Esophagus muscularis mucosa (tissue), 4 donors: ENCODE measurements at regions not wholly inside any gene's neighbourhood (a gene's known extent, or its start where the extent isn't known, plus 50 kb on each side); places are given as distances from the start of the nearest gene placed in this dataset.

ENCODE experiments used
- DNase-seq: peaks from one replicate; pipeline ENCODE4 v3.0.0-alpha.2; 2017; ENCODE audit errors: extremely low spot score
- H3K27ac ChIP-seq, 4 donors: fragments of 200-600 bp; sonication (generic); replicated peaks in 1 of 4; 1 replicate in 3 of 4; 2 replicates in 1 of 4; pipeline ENCODE4 v1.5.1; 2016 to 2019; ENCODE audit warnings: mild to moderate bottlenecking in 1 of 4
- H3K27me3 ChIP-seq, 4 donors: fragments of 200-600 bp; sonication (generic); one replicate each; pipeline versions ENCODE4 v1.5.1 to v1.6.0; 2016 to 2019
- H3K36me3 ChIP-seq, 4 donors: fragments of 200-600 bp; sonication (generic); one replicate each; pipeline ENCODE4 v1.5.1; 2016 to 2019
- H3K4me1 ChIP-seq, 4 donors: fragments of 200-600 bp; sonication (generic); one replicate each; pipeline ENCODE4 v1.5.1; 2016 to 2019
- H3K4me3 ChIP-seq, 4 donors: fragments of 200-600 bp; sonication (generic); 1 replicate in 2 of 4; 2 replicates in 2 of 4; pipeline ENCODE4 v1.5.1; 2016 to 2019; ENCODE audit warnings: mild to moderate bottlenecking in 4 of 4, moderate library complexity in 1 of 4
- H3K9me3 ChIP-seq, 4 donors: fragments of 200-600 bp; sonication (generic); 1 replicate in 3 of 4; 2 replicates in 1 of 4; pipeline ENCODE4 v1.5.1; 2016 to 2019
- CTCF ChIP-seq, 3 experiments: fragments of 200-600 bp in 2 of 3; fragments of 450-650 bp in 1 of 3; sonication (generic) in 2 of 3; IDR thresholded peaks; one replicate each; pipeline ENCODE4 v1.5.1; 2017 to 2019; ENCODE audit warnings: antibody characterized with exemption in 3 of 3, mild to moderate bottlenecking in 2 of 3, moderate library complexity in 1 of 3
- EP300 ChIP-seq: sonication (generic); formaldehyde crosslinking; IDR thresholded peaks from one replicate; pipeline ENCODE4 v1.6.1; 2017; ENCODE audit warnings: antibody characterized with exemption
- POLR2A ChIP-seq: fragments of 450-650 bp; IDR thresholded peaks from one replicate; pipeline ENCODE4 v1.6.1; 2017; ENCODE audit warnings: antibody characterized with exemption, moderate library complexity, mild to moderate bottlenecking, low read depth
- POLR2AphosphoS5 ChIP-seq, 2 donors: sonication (generic); formaldehyde crosslinking; IDR thresholded peaks; one replicate each; pipeline ENCODE4 v1.6.1; 2017; ENCODE audit warnings: antibody characterized with exemption in 2 of 2
- WGBS: methylation state at CpG from one replicate; pipeline ENCODE4 v1.1.5; 2018; 5-methylcytosine and 5-hydroxymethylcytosine counted together
- intact Hi-C: fragments of 100-400 bp; cut with DNase I; formaldehyde crosslinking; loops from one replicate; pipeline ENCODE4 v1.15.1; 2023

- DNase-seq, result no peak
- TF ChIP-seq POLR2AphosphoS5 (IDR thresholded peaks at IDR 0.05) (no peak), CTCF (IDR thresholded peaks at IDR 0.05) (no peak), EP300 (no peak), POLR2A (no peak)
- Histone ChIP-seq H3K9me3 (peaks cover 0 to 8% (median 4%) of the 10 kb centered on the region in 4 donors), H3K4me1 (peaks cover 17 to 49% (median 42%) of the 10 kb centered on the region in 4 donors), H3K27ac (peak overlapping the region in 1 of 4 donors; percentile 96), H3K36me3 (no peaks in the 10 kb centered on the region), H3K27me3 (no peaks in the 10 kb centered on the region), H3K4me3 (no peak overlapping the region)
- intact Hi-C loops, result no loop called here
- WGBS, result 100% methylated on average over 1 of the region's 1 CpG
These were observed 210.4 kb upstream of the SVIL start for GRCh38 chr10:29845166-29845565.

GRCh38 chr10:29843143-29843542, 208.4 kb upstream of the SVIL start:
- H3K27me3 ChIP-seq, result no peaks in the 10 kb centered on the region
- no peak for DNase-seq
- 61% methylated on average over 5 of the region's 5 CpGs for WGBS
- peaks cover 0 to 8% (median 4%) of the 10 kb centered on the region in 4 donors for H3K9me3 ChIP-seq
- H3K4me1 ChIP-seq, result peaks cover 35 to 55% (median 46%) of the 10 kb centered on the region in 4 donors
- peak overlapping the region; percentile 42 to 53 (median 51) for H3K4me3 ChIP-seq
- H3K36me3 ChIP-seq, result no peaks in the 10 kb centered on the region
- TF ChIP-seq POLR2AphosphoS5 (IDR thresholded peaks at IDR 0.05), result peak; percentile 88 to 96
- no peak for TF ChIP-seq CTCF (IDR thresholded peaks at IDR 0.05)
- TF ChIP-seq EP300, result peak; percentile 85
- intact Hi-C loops, result no loop called here
- H3K27ac ChIP-seq, result peak overlapping the region; percentile 86 to 96 (median 90)

GRCh38 chr10:29841724-29842649, 207.2 kb upstream of the SVIL start:
- Histone ChIP-seq H3K9me3 (peaks cover 0 to 8% (median 4%) of the 10 kb centered on the region in 4 donors), H3K4me3 (peak overlapping the region; percentile 42 to 53 (median 51)), H3K27me3 (no peaks in the 10 kb centered on the region), H3K27ac (peak overlapping the region; percentile 86 to 96 (median 90)), H3K36me3 (no peaks in the 10 kb centered on the region), H3K4me1 (peaks cover 38 to 65% (median 56%) of the 10 kb centered on the region in 4 donors)
- 51% methylated on average over 13 of the region's 16 CpGs for WGBS
- no peak for DNase-seq
- no peak for TF ChIP-seq POLR2A
- peak; percentile 93 to 96 for TF ChIP-seq POLR2AphosphoS5 (IDR thresholded peaks at IDR 0.05)
- peak; percentile 70 for TF ChIP-seq EP300
- no peak for TF ChIP-seq CTCF (IDR thresholded peaks at IDR 0.05)
- intact Hi-C loops, result no loop called here

GRCh38 chr10:29840516-29841276, 205.9 kb upstream of the SVIL start:
- Histone ChIP-seq H3K4me3 (no peak overlapping the region), H3K36me3 (no peaks in the 10 kb centered on the region), H3K9me3 (peaks cover 0 to 8% (median 4%) of the 10 kb centered on the region in 4 donors), H3K4me1 (peaks cover 38 to 73% (median 58%) of the 10 kb centered on the region in 4 donors), H3K27me3 (no peaks in the 10 kb centered on the region), H3K27ac (peak overlapping the region; percentile 86 to 96 (median 90))
- no peak for DNase-seq
- TF ChIP-seq POLR2AphosphoS5 (IDR thresholded peaks at IDR 0.05) (peak; percentile 3 to 30), EP300 (no peak)
- WGBS, result 73% methylated on average over 11 of the region's 11 CpGs
- intact Hi-C loops, result no loop called here
